ENCODE measurements at regions not wholly inside any gene's neighbourhood (a gene's known extent, or its start where the extent isn't known, plus 50 kb on each side); places are given as distances from the start of the nearest gene placed in this dataset.

- ATAC-seq (no peak), DNase-seq (no peak)
- TF ChIP-seq POLR2A (IDR thresholded peaks at IDR 0.05) = no peak
- peak in 2 of 4 donors; percentile 21 to 30 for TF ChIP-seq CTCF (IDR thresholded peaks at IDR 0.05)
- no peaks in the 10 kb centered on the region for H3K36me3 ChIP-seq
- no peaks in the 10 kb centered on the region for H3K27me3 ChIP-seq
- H3K9me3 ChIP-seq = no peaks in the 10 kb centered on the region
- H3K27ac ChIP-seq = no peak overlapping the region
- H3K4me3 ChIP-seq = no peak overlapping the region
- intact Hi-C loops (cut with DNase I) = no loop called here
- H3K4me1 ChIP-seq = no peaks in the 10 kb centered on the region
Measured at GRCh38 chr3:163785693-163786092, 1292.6 kb downstream of the SI start.

- no peak for ATAC-seq
- H3K27me3 ChIP-seq = no peaks in the 10 kb centered on the region
- no peaks in the 10 kb centered on the region for H3K4me1 ChIP-seq
- WGBS (ENCODE audit: insufficient coverage, low coverage, low lambda C conversion rate, missing lambda C conversion rate) = 46% methylated on average over 12 of the region's 13 CpGs
- intact Hi-C loops (cut with DNase I) = no loop called here
- H3K36me3 ChIP-seq = no peaks in the 10 kb centered on the region
- no peak overlapping the region for H3K27ac ChIP-seq
- TF ChIP-seq POLR2A (IDR thresholded peaks at IDR 0.05) (no peak), CTCF (IDR thresholded peaks at IDR 0.05) (peak in 1 of 4 donors; percentile 12)
- H3K9me3 ChIP-seq = no peaks in the 10 kb centered on the region
- DNase-seq = no peak
- H3K4me3 ChIP-seq = no peak overlapping the region
Measured at GRCh38 chr3:163779396-163780344, 1298.6 kb downstream of the SI start.

GRCh38 chr3:163776743-163777142, 1301.6 kb downstream of the SI start:
- no peaks in the 10 kb centered on the region for H3K36me3 ChIP-seq
- ATAC-seq (peak in 3 of 4 donors; percentile 38 to 87 (median 75)), DNase-seq (no peak)
- H3K4me3 ChIP-seq = no peak overlapping the region
- H3K27ac ChIP-seq = no peak overlapping the region
- intact Hi-C loops (cut with DNase I) = no loop called here
- H3K9me3 ChIP-seq = no peaks in the 10 kb centered on the region
- H3K27me3 ChIP-seq = no peaks in the 10 kb centered on the region
- no peak for TF ChIP-seq CTCF (IDR thresholded peaks at IDR 0.05)
- no peak for TF ChIP-seq POLR2A (IDR thresholded peaks at IDR 0.05)
- no peaks in the 10 kb centered on the region for H3K4me1 ChIP-seq

- no peaks in the 10 kb centered on the region for H3K9me3 ChIP-seq
- ATAC-seq (peak in 1 of 4 donors; percentile 42), DNase-seq (no peak)
- intact Hi-C loops (cut with DNase I) = no loop called here
- H3K4me1 ChIP-seq = no peaks in the 10 kb centered on the region
- TF ChIP-seq CTCF (IDR thresholded peaks at IDR 0.05) (no peak), POLR2A (IDR thresholded peaks at IDR 0.05) (no peak)
- no peak overlapping the region for H3K27ac ChIP-seq
- H3K4me3 ChIP-seq = no peak overlapping the region
- no peaks in the 10 kb centered on the region for H3K36me3 ChIP-seq
- H3K27me3 ChIP-seq = no peaks in the 10 kb centered on the region
Measured at GRCh38 chr3:163773136-163773535, 1305.2 kb downstream of the SI start.

GRCh38 chr3:163768048-163768447, 1310.2 kb downstream of the SI start:
- no peaks in the 10 kb centered on the region for H3K9me3 ChIP-seq
- intact Hi-C loops (cut with DNase I) = no loop called here
- no peak for ATAC-seq

More at GRCh38 chr3:163768048-163768447, 1310.2 kb downstream of the SI start:
- TF ChIP-seq POLR2A (IDR thresholded peaks at IDR 0.05) (no peak), CTCF (IDR thresholded peaks at IDR 0.05) (no peak)
- Histone ChIP-seq H3K36me3 (no peaks in the 10 kb centered on the region), H3K27ac (no peak overlapping the region), H3K27me3 (no peaks in the 10 kb centered on the region), H3K4me3 (no peak overlapping the region), H3K4me1 (no peaks in the 10 kb centered on the region)
- DNase-seq = no peak
